ENCODE measurements at regions not wholly inside any gene's neighbourhood (a gene's known extent, or its start where the extent isn't known, plus 50 kb on each side); places are given as distances from the start of the nearest gene placed in this dataset.
A peak's percentile ranks its signal among the peaks of the same experiment; 100 is the strongest.
"Not testable (repeated sequence)": the region's sequence is repeated elsewhere in the genome, so short reads cannot be mapped to it uniquely, and the experiment has no call there.

DNA sequence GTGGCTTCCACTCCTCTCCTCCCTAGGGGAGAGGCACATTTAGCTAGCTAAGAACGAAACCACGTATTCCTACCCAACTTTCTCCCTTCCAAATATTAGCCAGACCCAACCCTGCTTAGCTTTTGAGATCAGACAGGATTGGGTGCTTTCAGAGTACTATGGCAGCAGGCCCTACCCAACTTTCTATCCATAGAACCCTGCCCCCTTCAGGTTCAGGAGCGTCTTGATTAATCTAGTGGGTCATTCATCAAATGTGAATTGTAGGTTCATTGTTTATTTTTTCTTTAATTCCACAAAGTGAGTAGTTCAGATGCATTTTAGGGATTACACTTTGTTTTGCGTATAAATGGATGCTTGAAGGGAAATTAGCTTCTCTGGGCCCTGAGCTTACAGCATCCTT, 188.3 kb downstream of the MIB1 start:
- no peak for DNase-seq (ENCODE audit: low read depth in 4 of 4, low spot score in 2 of 4)

DNA sequence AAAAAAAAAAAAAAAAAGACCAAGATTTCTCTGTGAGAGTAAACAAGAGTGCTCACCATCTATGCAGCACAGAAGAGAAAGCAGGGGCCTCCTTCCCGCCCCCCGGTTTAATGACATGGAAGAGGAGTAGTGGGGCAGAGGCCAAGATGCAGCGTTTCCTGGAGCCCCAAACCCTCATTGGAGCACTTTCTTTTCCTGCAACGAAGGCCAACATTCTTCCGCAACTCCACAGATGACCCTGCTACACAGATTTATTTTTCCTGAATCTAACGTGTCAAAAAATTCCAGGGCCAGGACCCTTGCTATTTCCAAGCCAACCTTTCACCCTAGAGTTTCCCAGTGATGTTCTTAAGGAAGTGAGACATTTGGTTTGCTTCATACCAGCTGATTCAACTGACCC, 189.6 kb downstream of the MIB1 start:
- DNase-seq (ENCODE audit: low read depth in 4 of 4, low spot score in 2 of 4), result peak; percentile 18 to 31 (median 23)

DNA sequence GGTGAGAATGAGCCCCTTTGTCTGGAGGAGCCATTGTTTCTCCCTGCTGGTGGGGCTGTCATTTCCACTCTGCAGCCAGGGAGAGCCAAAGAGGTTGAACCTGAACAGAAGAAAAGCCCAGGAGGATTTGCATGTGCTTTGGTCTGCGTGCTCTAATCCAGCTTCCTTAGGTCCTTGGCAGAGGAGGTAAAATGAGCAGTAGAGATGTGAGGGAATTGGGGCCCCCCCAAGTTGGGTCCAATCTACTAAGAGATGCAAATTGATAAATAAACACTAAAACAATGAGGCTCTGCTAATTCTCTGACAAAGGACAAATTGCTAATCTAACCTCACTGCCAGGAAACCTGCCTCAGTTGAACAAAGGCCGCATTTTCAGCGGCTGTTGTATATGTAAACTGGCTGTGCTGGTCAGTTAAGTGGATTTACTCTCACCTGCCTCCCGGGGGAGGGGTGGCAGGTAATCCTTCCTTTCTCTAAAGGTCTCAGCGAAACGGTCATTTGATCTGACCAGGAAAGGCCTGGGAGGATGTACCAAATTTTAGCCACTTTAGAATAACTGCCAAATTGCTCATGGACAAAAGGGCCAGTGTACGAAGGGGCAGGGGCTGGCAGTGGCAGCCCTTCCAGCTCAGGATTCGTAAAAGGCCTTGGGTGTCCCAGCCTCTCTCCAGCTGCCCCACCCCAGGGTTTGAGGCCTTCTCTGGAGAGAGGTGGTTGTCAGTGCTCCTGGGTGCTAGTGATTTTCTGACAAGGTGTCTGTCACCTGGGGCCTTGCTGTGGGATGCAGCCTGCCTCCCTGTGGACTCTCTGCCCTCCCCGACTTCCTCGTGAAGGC, 193.6 kb downstream of the MIB1 start:
- no peak for DNase-seq (ENCODE audit: low read depth in 4 of 4, low spot score in 2 of 4)

DNA sequence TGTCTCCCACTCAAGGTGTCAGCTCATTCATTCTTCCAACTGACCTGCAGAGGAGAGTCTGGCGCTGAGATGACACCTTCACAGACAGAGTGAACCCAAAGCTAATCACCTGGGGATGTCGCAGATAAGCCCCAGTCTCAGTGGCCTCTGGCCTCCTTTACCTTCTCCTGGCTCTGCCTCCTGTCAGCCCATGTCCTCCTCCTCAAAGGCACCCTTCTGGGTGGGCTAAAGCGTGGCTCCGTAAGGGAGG, 194.1 kb downstream of the MIB1 start:
- no peak for DNase-seq (ENCODE audit: low read depth in 4 of 4, low spot score in 2 of 4)

DNA sequence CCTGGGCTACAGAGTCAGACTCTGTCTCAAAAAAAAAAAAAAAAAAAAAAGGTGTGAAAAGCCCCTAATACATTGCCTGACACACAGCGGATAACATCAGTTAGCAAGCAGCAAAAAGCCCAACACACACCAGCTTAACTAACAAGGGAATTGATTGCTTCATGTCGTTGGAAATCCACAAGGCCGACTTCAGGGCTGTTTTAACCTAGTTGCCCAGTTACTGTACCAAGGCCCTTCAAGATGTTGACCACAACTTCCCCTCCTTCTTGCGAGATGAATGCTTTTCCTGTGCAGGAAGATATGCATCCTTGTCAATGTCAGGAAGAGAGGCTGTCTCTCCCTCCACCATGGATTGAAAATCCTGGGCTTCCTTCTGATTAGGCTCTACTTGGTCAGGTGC, 202.9 kb downstream of the MIB1 start:
- no peak for DNase-seq (ENCODE audit: low read depth in 4 of 4, low spot score in 2 of 4)

DNA sequence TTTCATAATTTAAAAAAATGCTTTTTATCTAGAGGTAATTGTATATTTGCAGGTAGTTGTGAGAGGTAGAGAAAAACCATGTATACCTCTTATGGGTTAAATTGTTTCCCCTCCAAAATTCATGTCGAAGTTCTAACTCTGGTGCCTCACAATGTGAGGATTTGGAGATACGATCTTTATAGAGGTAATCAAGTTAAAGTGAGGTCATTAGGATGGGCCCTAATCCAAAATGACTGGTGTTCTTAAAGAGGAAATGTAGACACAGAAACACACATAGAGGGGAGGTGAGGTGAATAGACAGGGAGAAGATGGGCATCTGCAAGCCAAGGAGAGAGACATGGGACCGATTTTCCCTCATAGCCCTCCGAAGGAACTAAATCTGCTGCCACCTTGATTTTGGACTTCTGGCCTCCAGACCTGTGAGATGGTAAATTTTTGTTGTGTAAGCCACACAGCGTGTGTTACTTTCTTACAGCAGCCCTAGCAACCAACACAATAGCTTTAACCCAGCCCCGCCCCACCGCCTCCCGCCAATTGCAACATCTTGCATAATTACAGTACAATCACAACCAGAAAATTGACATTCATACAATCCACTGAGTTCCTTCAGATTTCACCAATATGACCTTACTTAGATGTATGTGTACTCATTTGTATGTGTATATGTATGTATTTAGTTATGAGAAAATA, 208.9 kb downstream of the MIB1 start:
- no peak for DNase-seq (ENCODE audit: low read depth in 4 of 4, low spot score in 2 of 4)

DNA sequence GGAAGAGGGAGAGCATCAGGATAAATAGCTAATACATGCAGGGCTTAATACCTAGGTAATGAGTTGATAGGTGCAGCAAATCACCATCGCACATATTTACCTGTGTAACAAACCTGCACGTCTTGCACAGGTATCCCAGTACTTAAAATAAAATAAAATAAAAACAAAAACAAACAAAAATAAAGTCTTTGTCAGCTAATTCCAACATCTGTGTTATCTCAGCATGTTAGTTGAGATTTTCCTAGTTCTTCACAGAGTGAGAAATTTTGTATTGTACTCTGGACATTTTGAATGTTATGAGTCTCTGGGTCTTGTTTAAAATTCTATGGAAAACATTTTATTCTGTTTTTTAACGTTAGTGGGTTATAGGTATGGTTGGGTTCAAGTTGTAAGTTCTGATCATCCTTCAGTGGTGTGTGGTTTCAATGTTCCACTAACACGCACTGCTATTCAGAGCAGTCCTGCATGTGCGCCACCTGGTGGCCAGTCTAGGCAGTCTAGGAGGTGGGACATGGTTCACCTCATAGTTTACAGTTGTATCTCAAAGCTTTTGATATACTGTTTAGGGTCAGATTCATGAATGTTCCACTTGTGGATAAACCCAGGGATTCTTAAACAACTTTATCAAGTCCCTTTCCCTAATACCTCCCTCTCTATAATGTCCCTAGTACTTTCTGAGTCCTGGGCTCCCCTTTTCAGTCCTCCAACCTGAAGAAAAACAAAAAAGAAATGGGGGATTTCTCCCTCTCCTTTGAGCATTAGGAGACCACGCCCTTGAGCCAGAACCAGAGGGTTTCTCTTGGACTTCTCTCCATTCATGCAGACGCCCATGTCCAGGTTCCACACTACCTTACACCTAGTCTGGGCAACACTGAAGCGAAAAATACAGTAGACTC, 213.4 kb upstream of the GATA6 start:
- DNase-seq (ENCODE audit: low read depth in 4 of 4, low spot score in 2 of 4), result peak; percentile 15 to 59 (median 17)

DNA sequence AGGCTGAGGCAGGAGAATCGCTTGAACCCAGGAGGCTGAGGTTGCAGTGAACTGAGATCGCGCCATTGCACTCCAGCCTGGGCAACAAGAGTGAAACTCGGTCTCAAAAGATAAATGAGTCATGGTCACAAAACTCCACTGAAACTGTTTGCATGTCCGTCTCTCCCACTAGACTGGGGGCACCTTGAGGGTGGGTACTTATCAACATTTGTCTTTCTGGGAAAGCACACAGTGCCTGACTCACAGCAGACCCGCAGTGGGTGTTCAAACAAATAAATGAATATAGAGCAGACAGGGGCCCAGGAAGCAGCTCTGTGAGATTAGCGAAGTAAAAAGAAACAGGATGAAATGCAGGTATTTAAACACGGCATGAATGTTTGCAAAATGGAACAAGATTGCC, 211.1 kb upstream of the GATA6 start:
- no peak for DNase-seq (ENCODE audit: low read depth in 4 of 4, low spot score in 2 of 4)

DNA sequence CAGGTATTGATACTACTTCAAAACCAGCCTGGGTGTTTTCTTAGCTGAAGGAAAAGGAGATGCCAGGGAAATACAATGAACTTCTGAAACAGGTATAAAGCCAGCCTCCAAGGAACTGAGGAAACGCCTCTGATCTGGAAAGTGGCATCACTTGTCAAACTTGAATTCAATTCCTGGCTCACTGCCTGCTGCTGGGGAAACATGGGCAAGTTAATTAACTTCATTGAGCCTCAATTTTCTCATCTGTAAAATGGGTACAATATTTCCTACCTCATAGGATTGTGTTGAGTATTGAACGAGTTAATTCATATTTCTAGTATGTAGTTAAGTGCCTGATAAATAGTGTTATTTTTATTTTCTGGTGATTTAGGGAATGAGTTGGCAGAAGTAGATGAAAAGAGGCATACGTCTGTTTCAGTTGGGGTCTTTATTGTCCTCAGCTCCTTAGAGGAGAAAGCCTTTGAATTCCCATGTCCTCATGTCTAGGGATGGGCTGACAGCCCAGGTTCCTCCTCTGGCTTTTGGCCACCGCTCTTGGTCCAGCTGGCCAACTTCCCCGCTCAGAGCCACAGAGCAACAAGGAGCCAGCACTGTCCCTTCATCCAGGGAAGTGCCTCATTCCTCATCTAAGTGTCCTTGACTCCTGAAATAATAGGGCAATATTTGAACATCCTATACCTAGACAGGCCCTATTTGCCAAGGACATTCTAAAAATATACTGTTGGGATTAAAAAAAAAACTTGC, 210.5 kb upstream of the GATA6 start:
- no peak for DNase-seq (ENCODE audit: low read depth in 4 of 4, low spot score in 2 of 4)

DNA sequence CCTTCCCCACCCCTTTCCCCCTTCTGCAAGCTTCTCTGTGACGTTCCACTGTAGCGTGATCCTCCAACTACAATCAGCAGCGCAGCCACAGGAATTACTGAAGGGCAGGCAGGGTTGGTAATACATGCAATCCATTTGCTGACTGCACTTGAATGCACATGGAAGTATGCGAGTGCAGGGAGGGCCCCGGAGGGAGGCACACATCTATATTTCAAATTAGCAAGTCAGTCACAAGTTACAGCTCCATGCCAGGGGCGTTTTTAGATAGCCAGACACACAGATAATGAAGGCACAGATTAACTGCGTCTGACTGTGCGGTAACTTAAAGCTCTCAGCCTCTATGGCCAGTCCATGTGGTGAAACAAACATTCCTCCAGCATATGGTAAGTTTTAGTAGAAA, 209.2 kb upstream of the GATA6 start:
- DNase-seq (ENCODE audit: low read depth in 4 of 4, low spot score in 2 of 4), result no peak

DNA sequence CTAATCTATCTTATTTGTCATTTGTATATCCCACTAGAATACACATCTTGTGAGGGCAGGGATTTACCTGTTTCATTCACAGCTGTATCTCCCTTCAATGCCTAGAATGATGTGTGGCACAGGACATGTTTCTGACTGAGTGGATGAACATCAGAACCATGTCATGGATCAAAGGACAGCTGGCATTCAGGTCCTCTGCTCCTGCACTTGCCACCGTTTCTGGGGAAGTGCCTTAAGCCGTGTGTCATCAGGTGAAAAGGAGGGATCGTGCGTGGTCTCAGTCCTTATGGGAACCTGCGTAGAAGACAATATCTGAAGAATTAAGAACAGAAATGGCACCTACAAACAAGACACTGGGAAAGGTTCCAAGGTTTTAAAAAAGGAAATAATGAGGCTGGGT, 206.1 kb upstream of the GATA6 start:
- DNase-seq (ENCODE audit: low read depth in 4 of 4, low spot score in 2 of 4), result no peak

DNA sequence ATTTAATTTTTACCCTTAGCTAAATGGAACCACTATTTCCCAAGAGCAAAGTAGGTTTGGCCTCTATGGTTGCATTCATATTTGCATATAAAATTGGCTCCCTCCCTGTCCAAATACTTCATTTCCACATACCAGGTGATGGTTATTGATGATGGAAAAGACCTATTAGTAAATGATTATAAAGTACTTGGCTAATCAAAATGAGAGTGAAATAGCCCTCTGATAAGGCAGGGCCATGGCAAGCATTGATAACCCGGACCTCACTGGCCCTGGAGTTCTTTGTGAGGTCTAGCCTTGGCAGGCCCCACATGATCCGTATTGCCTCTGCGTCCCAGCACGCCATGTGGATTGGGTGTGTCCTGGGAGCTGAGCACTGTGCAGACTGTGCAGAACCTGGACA, 201.1 kb upstream of the GATA6 start:
- DNase-seq (ENCODE audit: low read depth in 4 of 4, low spot score in 2 of 4), result no peak

DNA sequence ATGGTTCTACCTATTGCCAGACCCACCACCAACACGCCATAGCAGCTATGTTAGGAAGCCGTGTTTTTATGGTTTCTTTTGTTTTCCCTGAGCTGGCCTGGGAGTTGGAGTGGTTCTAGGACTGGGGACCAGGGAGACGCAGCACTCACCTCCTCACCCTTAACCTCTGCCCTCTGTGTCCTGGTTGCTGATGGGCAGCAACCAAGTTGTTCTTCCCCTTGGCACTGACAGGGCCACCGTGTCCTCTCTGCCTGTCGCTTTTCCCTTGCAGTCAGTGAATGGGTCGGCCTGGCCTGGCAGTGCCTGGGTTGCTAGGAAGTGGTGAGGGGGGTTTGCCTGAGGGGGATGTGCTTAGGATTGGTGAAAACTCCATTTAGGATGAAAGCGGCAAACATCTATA, 197.1 kb upstream of the GATA6 start:
- no peak for DNase-seq (ENCODE audit: low read depth in 4 of 4, low spot score in 2 of 4)

DNA sequence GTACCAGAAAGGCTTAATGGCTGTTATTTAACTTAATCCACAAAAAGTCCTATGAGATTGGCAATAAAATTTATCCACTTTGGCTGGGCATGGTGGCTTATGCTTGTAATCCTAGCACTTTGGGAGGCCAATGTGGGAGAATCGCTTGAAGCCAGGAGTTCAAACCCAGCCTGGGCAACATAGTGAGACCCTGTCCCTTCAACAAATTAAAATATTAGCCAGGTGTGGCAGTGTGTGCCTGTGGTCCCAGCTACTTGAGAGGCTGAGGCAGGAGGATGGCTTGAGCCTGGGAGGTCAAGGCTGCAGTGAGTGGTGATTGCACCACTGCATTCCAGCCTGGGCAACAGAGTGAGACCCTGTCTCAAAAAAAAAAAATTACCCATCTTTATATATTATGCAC, 193.4 kb upstream of the GATA6 start:
- DNase-seq (ENCODE audit: low read depth in 4 of 4, low spot score in 2 of 4), result not testable (repeated sequence)

DNA sequence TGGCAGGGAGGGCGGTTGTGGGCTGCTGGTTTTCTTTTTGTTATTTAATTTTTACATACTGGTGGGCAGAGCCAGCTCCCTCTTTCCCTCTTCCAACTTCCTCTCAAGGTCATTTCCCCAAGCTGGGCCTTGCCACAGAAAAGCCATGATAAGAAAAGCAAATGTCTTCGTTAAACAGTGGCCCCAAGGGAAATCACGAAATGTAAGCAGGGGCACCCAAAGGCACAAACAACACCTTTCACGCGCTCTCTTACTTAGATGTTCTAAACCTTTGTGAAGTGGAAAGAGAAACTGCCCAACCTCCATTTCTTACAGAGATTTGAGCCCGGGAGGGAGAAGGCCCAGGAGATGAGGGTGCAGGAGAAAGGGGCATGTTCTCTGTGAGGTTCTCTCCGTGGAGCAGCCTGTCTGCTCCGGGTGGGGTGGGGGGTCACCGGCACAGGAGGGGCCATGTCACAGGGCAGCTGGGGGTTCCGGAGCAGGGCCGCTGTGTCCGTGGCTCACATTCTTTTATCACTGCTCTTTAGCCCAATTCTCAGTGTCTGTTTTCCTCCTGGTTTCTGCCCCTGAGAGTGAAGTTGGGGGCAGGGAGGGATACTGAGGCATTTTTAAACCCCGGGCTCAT, 190.7 kb upstream of the GATA6 start:
- DNase-seq (ENCODE audit: low read depth in 4 of 4, low spot score in 2 of 4), result no peak

DNA sequence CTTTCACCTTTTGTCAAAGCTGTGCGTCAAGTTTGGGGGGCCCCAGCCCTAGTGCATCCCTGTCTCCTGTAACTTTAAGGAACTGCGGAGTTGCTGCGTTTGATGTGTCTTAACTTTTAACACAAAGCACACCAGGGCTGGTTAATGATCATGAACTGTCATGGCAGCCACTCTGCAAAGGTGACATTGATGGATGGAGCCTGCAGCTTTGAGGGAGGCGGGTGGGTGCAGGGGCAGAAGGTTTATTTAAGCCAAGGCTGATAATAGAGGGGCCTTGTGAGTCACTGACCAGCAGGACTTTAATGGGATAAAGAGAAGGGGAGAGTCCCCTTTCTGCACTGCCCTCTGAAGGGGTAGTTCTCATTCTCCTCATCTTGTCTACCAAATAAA, 190.2 kb upstream of the GATA6 start:
- no peak for DNase-seq (ENCODE audit: low read depth in 4 of 4, low spot score in 2 of 4)

DNA sequence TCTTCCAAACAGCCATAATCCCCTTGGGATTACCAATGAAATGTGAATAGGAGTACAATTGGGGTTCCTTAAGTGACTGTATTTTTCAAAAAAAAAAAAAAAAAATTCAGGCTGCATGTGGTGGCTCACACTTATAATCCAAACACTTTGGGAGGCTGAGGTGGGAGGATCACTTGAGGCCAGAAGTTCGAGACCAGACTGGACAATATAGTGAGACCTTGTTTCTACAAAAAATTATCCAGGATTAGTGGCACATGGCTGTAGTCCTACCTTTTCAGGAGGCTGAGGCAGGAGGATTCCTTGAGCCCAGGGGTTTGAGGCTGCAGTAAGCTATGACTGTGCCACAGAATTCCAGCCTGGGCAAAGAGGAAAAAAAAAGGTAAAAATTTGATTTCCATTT, 189.6 kb upstream of the GATA6 start:
- no peak for DNase-seq (ENCODE audit: low read depth in 4 of 4, low spot score in 2 of 4)

DNA sequence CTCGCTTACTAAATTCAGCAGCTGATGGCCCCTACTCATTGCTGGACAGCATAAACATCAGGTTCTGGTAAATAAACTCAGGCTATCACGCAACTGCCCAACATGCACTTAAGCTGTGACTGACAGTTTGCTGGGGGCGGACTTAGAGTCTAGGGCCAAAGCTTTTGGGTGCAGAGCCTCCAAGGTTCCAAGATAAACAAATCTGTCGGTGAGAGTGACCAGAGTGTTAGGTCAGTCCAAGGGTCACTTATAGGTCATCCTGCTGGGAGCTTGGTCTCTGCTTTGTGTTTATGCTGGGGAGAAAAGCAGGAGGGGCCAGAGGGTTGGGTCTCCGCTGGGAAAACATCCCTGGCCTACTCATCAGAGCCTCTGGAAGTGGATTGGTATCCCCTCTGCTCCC, 188.6 kb upstream of the GATA6 start:
- DNase-seq (ENCODE audit: low read depth in 4 of 4, low spot score in 2 of 4), result no peak

DNA sequence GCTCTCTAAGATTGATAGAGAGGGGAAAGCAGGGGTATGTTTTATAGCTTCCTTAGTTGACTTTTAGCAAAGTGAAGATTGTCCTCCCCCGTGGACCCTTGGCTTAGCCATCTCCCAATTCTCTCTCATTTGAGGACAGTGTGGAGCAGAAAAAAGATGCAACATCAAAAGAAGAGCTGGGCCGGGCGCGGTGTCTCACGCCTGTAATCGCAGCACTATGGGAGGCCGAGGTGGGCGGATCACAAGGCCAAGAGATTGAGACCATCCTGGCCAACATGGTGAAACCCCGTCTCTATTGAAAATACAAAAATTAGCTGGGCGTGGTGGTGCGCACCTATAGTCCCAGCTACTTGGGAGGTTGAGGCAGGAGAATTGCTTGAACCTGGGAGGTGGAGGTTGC, 187.9 kb upstream of the GATA6 start:
- not testable (repeated sequence) for DNase-seq (ENCODE audit: low read depth in 4 of 4, low spot score in 2 of 4)

DNA sequence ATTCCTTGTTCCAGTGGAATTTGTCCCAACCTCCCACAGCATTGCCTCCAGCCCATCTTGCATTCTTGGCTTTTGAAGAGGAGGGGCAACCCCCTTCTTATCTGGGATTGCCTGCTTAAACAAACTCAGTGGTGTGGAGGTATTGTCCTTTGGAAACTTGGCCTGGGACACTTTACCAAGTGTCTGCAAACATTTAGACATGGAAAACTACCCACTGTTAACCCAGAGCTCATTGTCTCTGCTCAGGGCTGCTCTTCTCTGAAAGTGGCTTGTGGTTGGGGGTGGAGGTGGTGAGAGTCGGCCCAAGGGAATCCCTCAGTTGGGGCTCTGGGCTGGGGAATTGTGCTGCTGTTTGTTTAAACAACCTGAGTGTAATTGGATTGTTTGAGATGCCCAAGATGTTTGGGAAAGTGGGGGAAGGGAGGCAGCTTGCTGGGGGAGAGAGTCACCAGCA, 178.3 kb upstream of the GATA6 start:
- no peak for DNase-seq (ENCODE audit: low read depth in 4 of 4, low spot score in 2 of 4)
